AG09319 (cell line): ENCODE measurements at regions not wholly inside any gene's neighbourhood (a gene's known extent, or its start where the extent isn't known, plus 50 kb on each side); places are given as distances from the start of the nearest gene placed in this dataset.

ENCODE experiments used
- DNase-seq: peaks from one replicate; pipeline ENCODE4 v3.0.0-alpha.2; 2010; ENCODE audit warnings: low read depth; ENCODE audit errors: extremely low read depth
- TF ChIP-seq, protein P1 (sequence below): IDR thresholded peaks from 2 replicates; pipeline ENCODE4 v1.5.1; 2011; ENCODE audit warnings: low read depth, mild to moderate bottlenecking, inconsistent platforms, low read length, moderate library complexity

GRCh38 chr10:106504536-106504935, 660.0 kb downstream of the SORCS1 start:
- peak; percentile 61 for DNase-seq
- TF ChIP-seq, protein P1, sequence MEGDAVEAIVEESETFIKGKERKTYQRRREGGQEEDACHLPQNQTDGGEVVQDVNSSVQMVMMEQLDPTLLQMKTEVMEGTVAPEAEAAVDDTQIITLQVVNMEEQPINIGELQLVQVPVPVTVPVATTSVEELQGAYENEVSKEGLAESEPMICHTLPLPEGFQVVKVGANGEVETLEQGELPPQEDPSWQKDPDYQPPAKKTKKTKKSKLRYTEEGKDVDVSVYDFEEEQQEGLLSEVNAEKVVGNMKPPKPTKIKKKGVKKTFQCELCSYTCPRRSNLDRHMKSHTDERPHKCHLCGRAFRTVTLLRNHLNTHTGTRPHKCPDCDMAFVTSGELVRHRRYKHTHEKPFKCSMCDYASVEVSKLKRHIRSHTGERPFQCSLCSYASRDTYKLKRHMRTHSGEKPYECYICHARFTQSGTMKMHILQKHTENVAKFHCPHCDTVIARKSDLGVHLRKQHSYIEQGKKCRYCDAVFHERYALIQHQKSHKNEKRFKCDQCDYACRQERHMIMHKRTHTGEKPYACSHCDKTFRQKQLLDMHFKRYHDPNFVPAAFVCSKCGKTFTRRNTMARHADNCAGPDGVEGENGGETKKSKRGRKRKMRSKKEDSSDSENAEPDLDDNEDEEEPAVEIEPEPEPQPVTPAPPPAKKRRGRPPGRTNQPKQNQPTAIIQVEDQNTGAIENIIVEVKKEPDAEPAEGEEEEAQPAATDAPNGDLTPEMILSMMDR = no peak

DNA sequence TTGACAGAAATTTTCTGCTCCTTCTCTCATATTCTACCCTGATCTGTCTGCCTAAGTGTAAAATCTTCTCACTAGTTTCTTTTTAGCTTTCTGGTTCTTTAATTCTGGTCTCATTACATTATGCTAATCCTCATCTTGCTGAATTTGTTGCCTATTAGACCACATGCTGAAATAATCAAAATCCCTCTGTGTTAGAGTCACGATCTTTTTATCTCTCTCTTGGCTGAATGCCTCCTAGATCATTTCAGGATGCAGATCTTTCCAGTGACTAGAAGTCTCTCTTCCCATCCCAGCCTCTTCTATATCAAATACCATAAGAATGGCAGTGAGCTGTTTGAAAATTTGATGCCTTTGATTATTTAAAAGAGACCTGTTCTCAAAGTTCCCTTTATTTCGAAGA, 661.9 kb downstream of the SORCS1 start:
- DNase-seq = no peak
- TF ChIP-seq, protein P1 = no peak

DNA sequence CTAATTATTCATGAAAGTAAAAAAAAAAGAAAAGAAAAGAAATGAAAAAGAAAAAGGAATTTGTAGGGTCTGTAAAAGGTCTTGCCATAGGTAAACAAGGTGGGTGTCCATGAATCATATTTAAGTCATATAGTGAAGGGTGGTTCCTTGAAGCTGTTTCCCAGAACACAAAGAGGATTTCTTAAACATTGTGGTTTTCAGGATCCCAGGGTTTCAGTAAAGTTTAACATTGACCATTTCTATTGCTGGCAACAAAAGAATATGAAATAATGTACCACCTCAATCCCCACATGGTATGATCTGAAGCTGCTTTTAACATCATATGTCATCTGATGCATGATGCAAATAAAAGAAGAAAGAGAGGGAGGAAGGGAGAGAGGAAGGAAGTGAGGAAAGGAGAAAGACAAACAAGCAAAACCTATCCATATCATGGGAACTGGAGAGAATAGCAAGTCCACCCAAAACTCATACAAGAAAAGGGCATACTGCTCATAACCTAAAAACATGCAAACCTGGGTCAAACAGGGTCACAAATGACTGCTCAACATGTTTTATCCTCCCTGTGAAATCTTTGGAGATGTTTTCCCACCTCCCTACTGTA, 663.5 kb downstream of the SORCS1 start:
- TF ChIP-seq, protein P1 = no peak

DNA sequence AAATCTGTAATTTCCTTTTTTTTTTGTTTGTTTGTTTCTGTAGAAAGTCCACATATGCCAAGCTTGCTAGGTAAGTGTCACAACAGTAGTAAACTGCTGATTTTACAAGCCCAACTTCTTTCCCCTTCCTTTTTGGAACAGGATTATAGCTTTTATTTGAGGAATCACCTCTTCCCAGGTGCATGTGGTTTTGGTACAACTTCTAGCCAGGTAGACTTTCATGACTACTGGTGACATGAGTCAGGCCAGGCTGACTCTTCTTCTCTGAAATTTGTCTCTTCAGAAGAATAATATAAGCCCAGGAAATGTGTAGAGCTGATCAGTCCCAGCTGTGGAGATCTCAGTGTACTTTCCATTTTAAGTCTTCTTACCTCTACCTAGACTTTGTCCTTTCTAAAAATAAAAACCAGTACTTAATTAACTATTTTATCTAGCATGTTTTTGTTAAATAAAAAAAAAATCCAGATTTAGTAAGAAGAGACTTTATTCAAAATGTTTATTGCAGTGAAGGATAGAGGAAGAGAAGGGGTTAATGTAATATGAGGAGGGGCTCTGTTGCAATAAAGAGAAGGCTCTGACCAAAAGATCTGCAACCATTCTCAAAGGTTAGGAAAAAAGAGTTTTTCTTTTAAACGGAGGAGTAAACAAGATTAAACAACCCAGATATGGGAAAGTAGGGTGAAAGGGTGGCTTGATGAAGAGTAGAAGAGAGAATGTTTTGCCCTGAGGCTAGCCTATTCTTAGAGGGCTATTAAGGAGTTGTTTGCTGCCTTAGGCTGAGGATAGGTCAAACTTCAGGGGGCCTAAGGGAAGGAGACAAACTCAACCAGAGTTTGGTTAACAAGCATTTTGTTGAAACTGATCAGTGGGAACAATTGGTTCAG, 664.2 kb downstream of the SORCS1 start:
- DNase-seq = no peak
- TF ChIP-seq, protein P1 = no peak

More for the DNA sequence above, 663.5 kb downstream of the SORCS1 start:
- DNase-seq = no peak

GRCh38 chr10:106499448-106499847, 665.1 kb downstream of the SORCS1 start:
- TF ChIP-seq, protein P1 = no peak
- no peak for DNase-seq

- TF ChIP-seq, protein P1 = no peak
- no peak for DNase-seq
Measured at GRCh38 chr10:106498675-106499074, 665.8 kb downstream of the SORCS1 start.

GRCh38 chr10:106495931-106496330, 668.6 kb downstream of the SORCS1 start:
- TF ChIP-seq, protein P1 = no peak
- DNase-seq = no peak
